Stimulated activated CD8-positive, alpha-beta memory T cell treated with anti-CD3 and anti-CD28 coated beads, Interleukin-2, amount 100 ng/mL, for 48 hours (primary cell): ENCODE measurements at regions not wholly inside any gene's neighbourhood (a gene's known extent, or its start where the extent isn't known, plus 50 kb on each side); places are given as distances from the start of the nearest gene placed in this dataset.
"Not testable (repeated sequence)": the region's sequence is repeated elsewhere in the genome, so short reads cannot be mapped to it uniquely, and the experiment has no call there.

Source experiments
- DNase-seq, 2 donors: peaks; one replicate each; pipeline ENCODE4 v3.0.0-alpha.2; 2020; ENCODE audit warnings: low read depth in 2 of 2

DNA sequence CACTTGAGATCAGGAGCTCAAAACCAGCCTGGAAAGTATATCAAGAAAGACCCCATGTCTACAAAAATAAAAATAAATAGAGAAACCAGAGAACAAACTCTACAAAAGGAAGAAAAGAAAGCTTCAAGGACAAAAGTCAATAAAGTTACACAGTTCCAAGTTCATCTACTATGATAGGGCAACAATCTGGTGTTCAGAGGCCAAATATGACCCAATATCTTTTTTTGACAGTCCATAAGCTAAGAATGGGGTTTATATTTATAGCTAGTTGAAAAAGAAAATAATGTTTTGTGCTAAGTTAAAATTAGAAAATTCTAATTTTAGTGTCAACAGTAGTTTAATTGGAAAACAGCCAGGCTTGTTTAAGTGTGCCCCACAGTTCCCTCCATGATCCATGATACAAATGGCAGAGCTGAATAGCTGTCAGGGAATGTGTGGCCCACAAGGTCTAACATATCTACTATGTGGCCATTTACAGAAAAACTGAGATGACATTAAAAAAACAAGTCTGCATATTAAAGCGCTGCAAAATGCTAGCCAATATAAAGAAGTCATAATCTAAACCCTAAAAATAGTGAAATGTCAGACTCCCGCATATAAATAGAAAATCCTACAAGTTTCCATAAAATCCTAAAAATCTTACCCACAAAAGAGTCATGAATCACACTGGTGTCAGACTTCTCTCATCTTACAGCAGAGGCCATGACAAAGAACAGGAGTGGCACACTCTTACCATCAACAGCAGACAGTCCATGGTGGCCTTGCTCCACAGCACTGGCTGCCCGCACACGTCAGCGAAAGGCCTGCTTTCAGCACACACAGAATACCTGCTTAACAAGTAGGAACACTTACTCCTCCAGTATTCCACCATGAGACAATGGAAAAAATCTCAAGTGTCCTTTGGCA, 281.9 kb upstream of the HSFY2 start:
- no peak for DNase-seq

- no peak for DNase-seq
Observed at GRCh38 chrY:19053806-19054205, 280.3 kb upstream of the HSFY2 start.

- DNase-seq: no peak
Observed at GRCh38 chrY:19051021-19051420, 277.5 kb upstream of the HSFY2 start.

DNA sequence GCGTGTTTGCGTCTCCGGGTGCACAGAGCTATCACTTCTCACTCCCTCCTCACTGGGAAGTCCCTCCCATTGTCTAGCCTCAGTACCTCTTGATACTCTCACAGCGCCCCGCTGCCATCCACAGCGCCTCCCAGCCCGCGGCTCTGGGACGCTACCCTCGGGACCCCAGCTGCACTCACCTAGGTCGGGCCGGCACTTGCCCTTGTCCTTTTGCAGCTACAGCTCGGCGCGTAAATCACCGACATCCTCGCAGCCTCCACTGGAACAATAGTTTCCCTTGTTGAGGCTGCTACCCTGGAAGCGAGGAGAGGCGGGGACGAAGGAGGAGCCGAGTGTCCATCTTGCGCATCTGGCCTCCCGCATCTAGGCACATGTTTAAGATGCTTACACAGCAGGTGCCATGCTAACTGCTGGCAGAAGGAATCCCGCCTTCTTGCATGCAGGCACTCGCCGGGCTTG, 269.5 kb upstream of the HSFY2 start:
- DNase-seq: no peak

DNA sequence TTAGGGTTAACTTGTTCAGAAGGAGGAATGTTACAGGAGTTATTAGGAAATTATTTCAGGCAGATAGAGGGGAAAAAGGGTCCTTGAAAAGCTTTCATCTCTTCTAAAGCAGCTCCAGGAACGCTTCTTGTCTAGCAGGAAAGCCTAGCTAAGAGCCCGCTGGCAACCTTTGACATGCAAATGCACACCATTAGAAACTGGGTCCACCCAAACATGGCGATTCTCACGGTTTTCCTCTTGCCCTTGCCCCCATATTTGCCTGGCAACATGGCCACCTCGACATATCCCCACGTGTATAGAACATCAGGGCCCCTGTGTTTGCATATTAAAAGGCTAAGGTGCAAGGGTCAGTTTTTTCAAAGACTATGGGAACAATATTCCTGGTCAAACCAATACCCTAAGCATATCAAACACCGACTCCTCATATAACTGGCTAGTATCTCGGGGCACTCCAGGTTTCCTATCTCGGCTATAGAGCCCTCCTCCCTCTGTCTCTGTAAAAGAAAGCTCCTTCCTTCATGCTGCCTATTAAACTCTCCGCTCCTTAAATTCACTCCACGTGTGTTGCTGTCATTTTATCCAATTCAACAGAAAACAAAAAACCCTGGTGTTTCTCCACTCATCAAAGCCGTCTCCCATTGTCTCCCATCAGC, 268.9 kb upstream of the HSFY2 start:
- DNase-seq: no peak

GRCh38 chrY:19026631-19027030, 253.1 kb upstream of the HSFY2 start:
- DNase-seq: no peak

GRCh38 chrY:19023934-19024333, 250.4 kb upstream of the HSFY2 start:
- DNase-seq: no peak

GRCh38 chrY:19020193-19020592, 246.7 kb upstream of the HSFY2 start:
- no peak for DNase-seq

GRCh38 chrY:19016990-19017389, 243.5 kb upstream of the HSFY2 start:
- no peak for DNase-seq

- no peak for DNase-seq
Observed at GRCh38 chrY:19015854-19016253, 242.3 kb upstream of the HSFY2 start.

GRCh38 chrY:19015213-19015612, 241.7 kb upstream of the HSFY2 start:
- no peak for DNase-seq

GRCh38 chrY:19012985-19013384, 239.4 kb upstream of the HSFY2 start:
- DNase-seq: no peak

- DNase-seq: no peak
Observed at GRCh38 chrY:19011605-19012090, 238.1 kb upstream of the HSFY2 start.

DNA sequence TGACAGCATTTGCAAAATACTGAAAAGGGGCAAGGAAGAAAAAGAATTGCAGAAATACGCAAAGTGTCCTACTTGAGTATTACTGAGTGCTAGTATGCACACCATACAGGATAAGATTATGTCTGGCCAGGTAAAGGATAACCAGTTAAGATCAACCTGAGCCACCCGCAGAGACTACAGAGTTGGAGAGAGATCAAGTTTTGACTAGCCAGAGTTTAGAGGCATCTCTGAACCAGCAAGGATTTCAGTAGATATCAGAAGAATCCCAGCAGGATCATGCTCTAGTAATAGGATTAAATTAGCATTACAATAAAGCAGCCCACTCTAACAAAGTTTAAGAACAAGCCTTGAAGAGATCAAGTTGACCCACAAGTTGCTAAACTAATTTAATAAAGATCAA, 232.7 kb upstream of the HSFY2 start:
- no peak for DNase-seq

DNA sequence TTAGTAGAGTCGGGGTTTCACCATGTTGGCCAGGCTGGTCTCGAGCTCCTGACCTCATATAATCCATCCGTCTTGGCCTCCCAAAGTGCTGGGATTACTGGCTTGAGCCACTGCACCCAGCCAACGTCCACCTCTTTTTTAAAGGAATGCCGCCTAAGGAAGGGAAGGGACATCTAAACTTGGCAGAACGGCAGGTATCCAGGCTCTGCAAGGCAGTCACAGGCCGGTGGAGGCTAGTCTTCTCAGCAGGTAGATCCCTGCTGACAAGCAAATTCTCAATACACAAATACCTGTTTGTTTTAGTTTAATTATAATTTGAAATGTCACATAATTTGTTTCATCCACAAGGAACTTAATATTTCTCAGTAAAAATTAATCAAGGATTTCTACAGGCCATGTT, 232.0 kb upstream of the HSFY2 start:
- DNase-seq: no peak

GRCh38 chrY:18997635-18998240, 224.2 kb upstream of the HSFY2 start:
- DNase-seq: no peak

DNA sequence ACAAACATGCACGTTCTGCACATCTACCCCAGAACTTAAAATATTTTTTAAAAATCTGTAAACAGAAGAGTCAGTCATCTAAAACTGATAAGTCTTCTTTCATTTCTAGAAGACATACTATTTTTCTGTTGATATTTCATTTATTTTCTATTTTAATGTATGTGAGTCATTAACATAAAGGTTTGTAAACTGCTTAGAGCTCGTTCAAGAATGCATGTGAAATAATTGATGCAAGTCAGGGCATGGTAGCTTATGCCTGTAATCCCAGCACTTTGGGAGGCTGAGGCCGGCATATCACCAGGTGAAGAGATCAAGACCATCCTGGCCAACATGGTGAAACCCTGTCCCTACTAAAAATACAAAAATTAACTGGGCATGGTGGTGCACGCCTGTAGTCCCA, 219.9 kb upstream of the HSFY2 start:
- DNase-seq: no peak

GRCh38 chrY:18992684-18993083, 219.1 kb upstream of the HSFY2 start:
- DNase-seq: not testable (repeated sequence)

- DNase-seq: no peak
Observed at GRCh38 chrY:18989356-18989755, 215.8 kb upstream of the HSFY2 start.

GRCh38 chrY:18966001-18966400, 192.5 kb upstream of the HSFY2 start:
- no peak for DNase-seq

- DNase-seq: no peak
Observed at GRCh38 chrY:18958846-18959245, 185.3 kb upstream of the HSFY2 start.

DNA sequence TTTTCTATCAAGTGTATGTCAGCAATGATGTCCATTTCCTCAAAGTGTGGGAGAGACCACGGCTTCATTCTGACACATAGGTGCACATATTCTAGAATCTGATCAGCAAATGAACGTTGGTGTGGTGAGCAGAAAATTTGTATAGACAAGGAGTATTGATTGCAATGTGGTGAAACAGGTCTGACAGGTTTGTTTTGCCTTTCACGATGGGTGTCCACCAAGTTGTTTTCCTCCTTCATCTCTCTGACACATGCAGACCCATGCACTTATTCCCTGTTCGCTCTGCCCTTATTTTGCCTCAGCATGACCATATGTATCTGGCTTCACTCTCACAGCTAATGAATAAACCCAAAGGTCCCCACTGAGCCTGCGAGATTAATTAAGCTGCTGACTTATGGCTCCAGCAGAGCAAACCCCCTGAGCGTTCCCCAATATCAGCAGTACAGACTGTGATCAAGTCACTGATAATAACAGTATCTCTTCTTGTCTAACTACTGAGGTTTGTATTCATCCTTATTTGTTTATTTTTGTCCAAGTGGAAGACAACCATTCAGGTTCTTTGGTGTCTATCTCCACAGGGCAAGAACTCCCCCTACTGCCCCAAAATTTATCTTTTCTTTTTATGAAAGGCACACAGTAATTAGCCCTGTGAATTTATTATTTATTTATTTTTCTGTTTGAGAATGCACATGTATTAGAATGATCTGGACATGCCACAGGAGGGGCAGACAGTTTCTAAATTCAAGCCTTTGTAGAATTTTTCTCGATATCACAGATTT, 178.3 kb upstream of the HSFY2 start:
- no peak for DNase-seq
